ENCODE measurements at regions not wholly inside any gene's neighbourhood (a gene's known extent, or its start where the extent isn't known, plus 50 kb on each side); places are given as distances from the start of the nearest gene placed in this dataset.

GRCh38 chr20:51080516-51080915 is 57.6 kb upstream of the KCNG1 start:
- no peak for TF ChIP-seq CTCF (IDR thresholded peaks at IDR 0.05)
- no peak for TF ChIP-seq POLR2A (IDR thresholded peaks at IDR 0.05)

Data from adrenal gland (tissue), 5 donors.